GM19468 (cell line): ENCODE measurements at regions not wholly inside any gene's neighbourhood (a gene's known extent, or its start where the extent isn't known, plus 50 kb on each side); places are given as distances from the start of the nearest gene placed in this dataset.
"Not testable (repeated sequence)": the region's sequence is repeated elsewhere in the genome, so short reads cannot be mapped to it uniquely, and the experiment has no call there.

Experiments used
- ATAC-seq: cut with Tn5 transposase; IDR thresholded peaks from one replicate; pipeline ENCODE4 v1.9.1; 2021; ENCODE audit warnings: mild to moderate bottlenecking, moderate library complexity, moderate number of reproducible peaks; ENCODE audit not compliant: unreplicated experiment; ENCODE audit errors: extremely low read depth

GRCh38 chr1:217052626-217053025 lies 329.4 kb upstream of the ESRRG start:
- no peak for ATAC-seq

- no peak for ATAC-seq
Measured at GRCh38 chr1:217052196-217052595, 329.0 kb upstream of the ESRRG start.

- ATAC-seq: no peak
Measured at GRCh38 chr1:217049721-217050120, 326.5 kb upstream of the ESRRG start.

GRCh38 chr1:217049081-217049480 lies 325.9 kb upstream of the ESRRG start:
- ATAC-seq: no peak

GRCh38 chr1:217048104-217048707 lies 325.0 kb upstream of the ESRRG start:
- ATAC-seq: no peak

- no peak for ATAC-seq
Measured at GRCh38 chr1:217040711-217041455, 317.7 kb upstream of the ESRRG start.

GRCh38 chr1:217039926-217040325 lies 316.7 kb upstream of the ESRRG start:
- ATAC-seq: no peak

GRCh38 chr1:217039139-217039538 lies 315.9 kb upstream of the ESRRG start:
- not testable (repeated sequence) for ATAC-seq

GRCh38 chr1:217036757-217037156 lies 313.5 kb upstream of the ESRRG start:
- no peak for ATAC-seq

GRCh38 chr1:217032715-217033367 lies 309.6 kb upstream of the ESRRG start:
- no peak for ATAC-seq

GRCh38 chr1:217029281-217030157 lies 306.3 kb upstream of the ESRRG start:
- ATAC-seq: no peak

GRCh38 chr1:217027403-217028080 lies 304.3 kb upstream of the ESRRG start:
- peak; percentile 94 for ATAC-seq

GRCh38 chr1:217026531-217026930 lies 303.3 kb upstream of the ESRRG start:
- no peak for ATAC-seq

GRCh38 chr1:217025381-217025780 lies 302.2 kb upstream of the ESRRG start:
- no peak for ATAC-seq

- no peak for ATAC-seq
Measured at GRCh38 chr1:217024911-217025310, 301.7 kb upstream of the ESRRG start.

- ATAC-seq: no peak
Measured at GRCh38 chr1:217021956-217022355, 298.7 kb upstream of the ESRRG start.

- ATAC-seq: no peak
Measured at GRCh38 chr1:217021400-217021799, 298.2 kb upstream of the ESRRG start.

GRCh38 chr1:217019475-217019874 lies 296.2 kb upstream of the ESRRG start:
- ATAC-seq: no peak

GRCh38 chr1:217018648-217019047 lies 295.4 kb upstream of the ESRRG start:
- ATAC-seq: no peak

GRCh38 chr1:217017165-217017564 lies 293.9 kb upstream of the ESRRG start:
- no peak for ATAC-seq
